OCI-LY7 (cell line): ENCODE measurements at regions not wholly inside any gene's neighbourhood (a gene's known extent, or its start where the extent isn't known, plus 50 kb on each side); places are given as distances from the start of the nearest gene placed in this dataset.

Experiments used
- EZH2phosphoT487 ChIP-seq: fragments of 200-600 bp; sonication (generic); IDR thresholded peaks from 2 replicates; pipeline ENCODE4 v1.6.1; 2018; ENCODE audit warnings: low read depth, borderline replicate concordance, mild to moderate bottlenecking, mixed run types, antibody characterized with exemption, low read length, moderate library complexity, mixed read lengths
- TF ChIP-seq, protein P1 (sequence below): fragments of 200-600 bp; sonication (generic); conservative IDR thresholded peaks from 2 replicates; pipeline ENCODE4 v1.5.1; 2014; ENCODE audit warnings: mild to moderate bottlenecking, antibody characterized with exemption, low read length, moderate library complexity, mixed read lengths

DNA sequence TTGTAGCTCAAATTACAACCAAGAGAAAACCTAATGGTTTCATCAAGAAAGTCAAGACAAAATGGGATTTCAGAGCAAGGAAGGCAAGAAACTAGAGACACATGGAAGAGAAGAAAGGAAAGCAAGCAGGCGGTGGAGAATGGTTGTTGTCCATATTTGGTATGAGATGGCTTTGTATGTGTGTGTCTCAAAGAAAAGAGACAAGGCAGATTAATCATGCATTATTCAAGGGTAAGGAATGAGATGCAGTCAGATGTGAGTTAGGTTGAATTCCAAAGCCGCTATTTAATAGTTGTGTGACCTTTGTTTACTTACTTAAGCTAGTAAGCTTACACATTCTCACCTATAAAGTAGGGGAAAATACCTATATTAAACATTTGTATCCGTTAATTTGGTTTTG is 1029.6 kb downstream of the CDH11 start:
- no peak for TF ChIP-seq EZH2phosphoT487
- TF ChIP-seq, protein P1, sequence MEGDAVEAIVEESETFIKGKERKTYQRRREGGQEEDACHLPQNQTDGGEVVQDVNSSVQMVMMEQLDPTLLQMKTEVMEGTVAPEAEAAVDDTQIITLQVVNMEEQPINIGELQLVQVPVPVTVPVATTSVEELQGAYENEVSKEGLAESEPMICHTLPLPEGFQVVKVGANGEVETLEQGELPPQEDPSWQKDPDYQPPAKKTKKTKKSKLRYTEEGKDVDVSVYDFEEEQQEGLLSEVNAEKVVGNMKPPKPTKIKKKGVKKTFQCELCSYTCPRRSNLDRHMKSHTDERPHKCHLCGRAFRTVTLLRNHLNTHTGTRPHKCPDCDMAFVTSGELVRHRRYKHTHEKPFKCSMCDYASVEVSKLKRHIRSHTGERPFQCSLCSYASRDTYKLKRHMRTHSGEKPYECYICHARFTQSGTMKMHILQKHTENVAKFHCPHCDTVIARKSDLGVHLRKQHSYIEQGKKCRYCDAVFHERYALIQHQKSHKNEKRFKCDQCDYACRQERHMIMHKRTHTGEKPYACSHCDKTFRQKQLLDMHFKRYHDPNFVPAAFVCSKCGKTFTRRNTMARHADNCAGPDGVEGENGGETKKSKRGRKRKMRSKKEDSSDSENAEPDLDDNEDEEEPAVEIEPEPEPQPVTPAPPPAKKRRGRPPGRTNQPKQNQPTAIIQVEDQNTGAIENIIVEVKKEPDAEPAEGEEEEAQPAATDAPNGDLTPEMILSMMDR, result no peak
